Adrenal gland (tissue), 5 donors: ENCODE measurements at regions not wholly inside any gene's neighbourhood (a gene's known extent, or its start where the extent isn't known, plus 50 kb on each side); places are given as distances from the start of the nearest gene placed in this dataset.

Experiments used
- CTCF ChIP-seq, 6 experiments: fragments of 450-650 bp in 4 of 6; fragments of 200-600 bp in 2 of 6; sonication (generic) in 1 of 6; IDR thresholded peaks; 1 replicate in 5 of 6; 2 replicates in 1 of 6; pipeline versions ENCODE4 v1.5.1 to v1.8.0; 2016 to 2021; ENCODE audit warnings: antibody characterized with exemption in 6 of 6, mild to moderate bottlenecking in 2 of 6, moderate library complexity in 1 of 6
- POLR2A ChIP-seq, 2 donors: fragments of 450-650 bp; IDR thresholded peaks; one replicate each; pipeline ENCODE4 v1.6.1; 2017; ENCODE audit warnings: antibody characterized with exemption in 2 of 2, mild to moderate bottlenecking in 2 of 2, moderate library complexity in 1 of 2
- donor health status: DM: no; HTN: no; CAD: no.

GRCh38 chr1:221912230-221912629 lies 170.3 kb upstream of the DUSP10 start:
- TF ChIP-seq CTCF (IDR thresholded peaks at IDR 0.05) (no peak), POLR2A (IDR thresholded peaks at IDR 0.05) (no peak)
